ENCODE measurements at regions not wholly inside any gene's neighbourhood (a gene's known extent, or its start where the extent isn't known, plus 50 kb on each side); places are given as distances from the start of the nearest gene placed in this dataset.

- Histone ChIP-seq H3K79me2 (ENCODE audit: insufficient read depth, low read depth) (no peaks in the 10 kb centered on the region), H3K9ac (no peak overlapping the region), H3K4me2 (no peak overlapping the region), H3K36me3 (ENCODE audit: insufficient read depth) (no peaks in the 10 kb centered on the region), H3K27ac (no peak overlapping the region), H2AFZ (ENCODE audit: low read depth) (no peak overlapping the region), H4K20me1 (ENCODE audit: insufficient read depth) (no peaks in the 10 kb centered on the region), H3K27me3 (ENCODE audit: insufficient read depth, low read depth) (no peaks in the 10 kb centered on the region), H3K4me3 (IDR thresholded peaks at IDR 0.05; ENCODE audit: insufficient read depth, low read depth, low read length) (no peak overlapping the region), H3K4me1 (ENCODE audit: low read depth, poor library complexity, severe bottlenecking) (no peaks in the 10 kb centered on the region)
- TF ChIP-seq CTCF (conservative IDR thresholded peaks at IDR 0.05; ENCODE audit: low read depth, low read length), result no peak
Observed at GRCh38 chr4:45713996-45714395, 409.9 kb downstream of the GABRG1 start.

GRCh38 chr4:45701621-45702020, 422.2 kb downstream of the GABRG1 start:
- H3K4me2 ChIP-seq, result no peak overlapping the region
- no peak overlapping the region for H3K9ac ChIP-seq
- H3K27me3 ChIP-seq (ENCODE audit: insufficient read depth, low read depth), result no peaks in the 10 kb centered on the region
- H2AFZ ChIP-seq (ENCODE audit: low read depth), result no peak overlapping the region
- H3K4me1 ChIP-seq (ENCODE audit: low read depth, poor library complexity, severe bottlenecking), result no peaks in the 10 kb centered on the region
- no peaks in the 10 kb centered on the region for H3K79me2 ChIP-seq (ENCODE audit: insufficient read depth, low read depth)
- no peaks in the 10 kb centered on the region for H4K20me1 ChIP-seq (ENCODE audit: insufficient read depth)
- no peaks in the 10 kb centered on the region for H3K36me3 ChIP-seq (ENCODE audit: insufficient read depth)
- H3K4me3 ChIP-seq (IDR thresholded peaks at IDR 0.05; ENCODE audit: insufficient read depth, low read depth, low read length), result no peak overlapping the region
- H3K27ac ChIP-seq, result no peak overlapping the region
- TF ChIP-seq CTCF (conservative IDR thresholded peaks at IDR 0.05; ENCODE audit: low read depth, low read length), result no peak

GRCh38 chr4:45693746-45694145, 430.1 kb downstream of the GABRG1 start:
- Histone ChIP-seq H3K4me3 (IDR thresholded peaks at IDR 0.05; ENCODE audit: insufficient read depth, low read depth, low read length) (no peak overlapping the region), H4K20me1 (ENCODE audit: insufficient read depth) (no peaks in the 10 kb centered on the region), H3K79me2 (ENCODE audit: insufficient read depth, low read depth) (no peaks in the 10 kb centered on the region), H2AFZ (ENCODE audit: low read depth) (no peak overlapping the region), H3K9ac (no peak overlapping the region), H3K4me1 (ENCODE audit: low read depth, poor library complexity, severe bottlenecking) (no peaks in the 10 kb centered on the region), H3K27me3 (ENCODE audit: insufficient read depth, low read depth) (no peaks in the 10 kb centered on the region), H3K36me3 (ENCODE audit: insufficient read depth) (no peaks in the 10 kb centered on the region), H3K27ac (no peak overlapping the region), H3K4me2 (no peak overlapping the region)
- no peak for TF ChIP-seq CTCF (conservative IDR thresholded peaks at IDR 0.05; ENCODE audit: low read depth, low read length)

GRCh38 chr4:45692131-45692735, 431.6 kb downstream of the GABRG1 start:
- Histone ChIP-seq H2AFZ (ENCODE audit: low read depth) (no peak overlapping the region), H3K4me1 (ENCODE audit: low read depth, poor library complexity, severe bottlenecking) (no peaks in the 10 kb centered on the region), H4K20me1 (ENCODE audit: insufficient read depth) (no peaks in the 10 kb centered on the region), H3K9ac (no peak overlapping the region), H3K36me3 (ENCODE audit: insufficient read depth) (no peaks in the 10 kb centered on the region), H3K27ac (no peak overlapping the region), H3K79me2 (ENCODE audit: insufficient read depth, low read depth) (no peaks in the 10 kb centered on the region), H3K4me2 (no peak overlapping the region), H3K27me3 (ENCODE audit: insufficient read depth, low read depth) (no peaks in the 10 kb centered on the region), H3K4me3 (IDR thresholded peaks at IDR 0.05; ENCODE audit: insufficient read depth, low read depth, low read length) (no peak overlapping the region)
- no peak for TF ChIP-seq CTCF (conservative IDR thresholded peaks at IDR 0.05; ENCODE audit: low read depth, low read length)

Data from KMS-11 (cell line).